Medulla oblongata (tissue), 1 donor: ENCODE measurements at regions not wholly inside any gene's neighbourhood (a gene's known extent, or its start where the extent isn't known, plus 50 kb on each side); places are given as distances from the start of the nearest gene placed in this dataset.

Experiments
- DNase-seq: peaks from one replicate; pipeline ENCODE4 v3.0.0-alpha.2; 2015; ENCODE audit errors: extremely low spot score

DNA sequence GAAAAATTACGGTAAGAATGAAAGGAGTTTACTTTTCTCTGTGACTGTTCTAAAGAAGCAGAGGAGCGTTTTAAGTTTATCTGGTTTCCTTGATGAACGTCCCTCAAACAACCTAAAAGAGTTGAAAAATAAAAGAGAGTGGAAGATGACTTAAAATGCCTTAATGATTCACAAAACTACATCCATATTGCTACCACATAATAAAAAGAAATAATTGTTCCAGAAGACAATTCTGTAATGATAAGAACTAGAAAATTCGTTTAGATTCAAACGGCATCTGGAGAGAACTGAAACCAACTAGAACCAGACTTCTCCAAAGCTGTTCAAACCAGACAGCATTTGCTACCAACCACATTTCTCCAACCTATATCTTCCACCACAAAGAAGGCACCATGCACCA lies 68.1 kb downstream of the TEKT4 start:
- DNase-seq = no peak

DNA sequence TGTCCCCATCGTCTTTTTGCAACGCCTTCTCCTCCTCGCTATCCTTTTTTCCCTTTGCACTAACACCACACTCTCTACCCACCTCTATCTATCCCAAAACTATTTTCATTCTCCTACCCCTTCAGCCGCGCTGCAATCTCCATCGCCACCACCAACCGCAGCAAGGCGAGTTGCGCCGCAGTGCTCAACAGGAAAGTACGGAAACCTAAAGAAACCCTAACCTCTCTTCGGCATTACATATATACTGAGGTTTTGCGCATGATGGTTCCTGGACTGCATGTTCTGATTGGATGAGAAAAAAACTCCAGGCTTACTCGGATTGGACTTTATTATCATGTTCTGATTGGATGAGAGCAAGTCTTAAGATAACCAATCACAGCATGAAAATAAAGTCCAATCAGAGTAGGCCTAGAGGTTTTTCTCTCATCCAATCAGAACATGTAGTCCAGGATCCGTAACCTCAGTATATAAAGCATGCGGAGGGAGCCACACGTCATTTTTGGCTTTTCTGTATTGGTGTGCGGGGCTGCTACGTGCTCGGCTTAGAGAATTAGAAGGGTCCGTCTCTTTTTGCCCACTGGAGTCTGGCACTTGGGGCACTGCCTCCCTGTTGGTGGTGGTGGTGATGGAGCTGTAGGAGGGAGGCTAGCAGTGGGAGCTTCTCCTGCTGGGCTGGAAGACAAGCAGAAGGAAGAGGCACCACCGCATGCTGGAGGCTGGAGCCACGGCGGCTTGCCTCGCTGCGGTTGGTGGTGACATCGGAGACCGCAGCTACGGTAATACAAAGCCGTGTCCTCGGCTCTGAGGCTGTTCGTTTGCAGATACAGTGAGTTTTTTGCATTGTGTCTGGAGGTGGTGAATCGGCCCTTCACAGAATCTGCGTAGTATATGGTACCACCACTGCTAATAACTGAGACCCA lies 76.1 kb downstream of the TEKT4 start:
- no peak for DNase-seq

DNA sequence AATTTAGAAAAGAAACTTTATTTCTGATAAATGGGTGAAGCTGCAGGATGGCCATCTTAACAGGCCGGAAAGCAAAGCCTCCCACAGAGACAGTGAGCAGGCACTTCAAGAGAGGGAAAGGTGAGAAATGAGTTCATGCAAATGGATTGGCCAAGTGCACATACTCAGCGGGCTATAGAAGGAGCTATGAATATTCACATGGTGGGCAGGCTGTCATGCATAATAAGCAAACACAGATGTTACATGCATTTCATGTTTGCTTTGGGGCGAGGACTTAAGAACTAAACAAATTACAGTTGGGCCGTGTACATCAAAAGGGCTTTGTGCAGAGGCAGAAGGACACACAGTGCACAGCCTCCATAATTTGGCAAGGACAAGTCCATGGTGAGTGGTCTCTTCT lies 69.8 kb upstream of the MAL start:
- DNase-seq = no peak

GRCh38 chr2:94956797-94957391 lies 68.6 kb upstream of the MAL start:
- peak; percentile 44 for DNase-seq

- DNase-seq = no peak
Observed at GRCh38 chr2:94958245-94958644, 67.3 kb upstream of the MAL start.

- no peak for DNase-seq
Observed at GRCh38 chr2:94960266-94960665, 65.2 kb upstream of the MAL start.

- DNase-seq = no peak
Observed at GRCh38 chr2:94960751-94961150, 64.8 kb upstream of the MAL start.

GRCh38 chr2:94964193-94964592 lies 61.3 kb upstream of the MAL start:
- DNase-seq = no peak

DNA sequence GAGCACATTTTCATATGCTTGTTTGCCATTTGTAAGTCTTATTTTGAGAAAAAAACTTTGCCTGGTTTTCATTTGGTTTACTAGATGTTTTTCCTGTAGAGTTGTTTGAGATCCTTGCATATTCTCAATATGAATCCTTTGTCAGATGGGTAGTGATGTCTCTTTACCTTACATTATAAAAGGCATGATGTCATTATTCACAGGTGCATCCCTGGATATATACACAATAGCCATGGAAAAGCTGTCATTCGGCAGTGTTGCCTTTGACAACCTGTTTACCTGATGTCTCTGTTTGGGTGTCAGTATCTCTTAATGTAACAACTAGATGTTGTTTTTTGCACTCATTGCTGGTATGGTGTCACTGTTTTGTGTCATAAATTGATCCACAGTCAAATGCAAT lies 58.8 kb upstream of the MAL start:
- DNase-seq = no peak

- DNase-seq = no peak
Observed at GRCh38 chr2:94970353-94970752, 55.2 kb upstream of the MAL start.
